Chondrocyte (in vitro differentiated cells): ENCODE measurements at regions not wholly inside any gene's neighbourhood (a gene's known extent, or its start where the extent isn't known, plus 50 kb on each side); places are given as distances from the start of the nearest gene placed in this dataset.

Experiments
- DNase-seq: peaks from one replicate; pipeline ENCODE4 v3.0.0; 2021; ENCODE audit warnings: mixed read lengths, low spot score
- H3K27ac Mint-ChIP-seq: one replicate; pipeline ENCODE4 v1.8.0; 2021; ENCODE audit warnings: mild to moderate bottlenecking, moderate library complexity, mixed read lengths; ENCODE audit not compliant: unreplicated experiment
- H3K27me3 Mint-ChIP-seq: 2 replicates; pipeline ENCODE4 v1.8.0; 2021; ENCODE audit warnings: low read depth, mixed read lengths
- H3K36me3 Mint-ChIP-seq: 2 replicates; pipeline ENCODE4 v1.8.0; 2021; ENCODE audit warnings: low read depth, mixed read lengths
- H3K4me1 Mint-ChIP-seq: 2 replicates; pipeline ENCODE4 v1.8.0; 2021; ENCODE audit warnings: low read depth, mild to moderate bottlenecking, mixed read lengths
- H3K4me3 Mint-ChIP-seq: one replicate; pipeline ENCODE4 v1.8.0; 2021; ENCODE audit warnings: mild to moderate bottlenecking, moderate library complexity, mixed read lengths; ENCODE audit not compliant: unreplicated experiment
- H3K9me3 Mint-ChIP-seq: 2 replicates; pipeline ENCODE4 v1.8.0; 2021; ENCODE audit warnings: low read depth, mixed read lengths
- TF ChIP-seq, protein P1 (sequence below): fragments of 200-600 bp; sonication (generic); IDR thresholded peaks from 2 replicates; pipeline ENCODE4 v1.5.0; 2021; ENCODE audit warnings: antibody characterized with exemption, mild to moderate bottlenecking, moderate library complexity

DNA sequence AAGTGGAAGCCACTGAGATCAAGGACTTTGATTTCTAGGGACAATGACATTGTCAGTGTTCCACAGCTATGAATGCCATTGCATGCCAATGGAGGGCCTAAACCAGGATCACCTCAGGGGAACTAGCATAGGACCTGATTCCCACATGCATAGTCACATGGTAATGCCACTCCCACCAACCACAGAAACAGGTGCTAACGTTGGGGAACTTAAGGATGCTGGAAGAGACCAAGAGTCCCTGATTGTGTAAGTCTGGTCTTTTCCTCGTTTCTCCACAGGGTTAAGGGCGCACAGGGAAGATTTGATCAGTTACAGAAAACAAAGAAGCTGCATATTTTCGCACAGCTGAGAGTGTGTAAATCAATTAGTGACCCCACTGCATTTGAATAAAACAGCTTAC is 59.4 kb upstream of the CD44 start:
- Mint-ChIP-seq H3K4me1 (peaks cover 57% of the 10 kb centered on the region), H3K27ac (no peak overlapping the region), H3K36me3 (no peaks in the 10 kb centered on the region), H3K27me3 (no peaks in the 10 kb centered on the region), H3K4me3 (no peak overlapping the region), H3K9me3 (peaks cover 5% of the 10 kb centered on the region)
- DNase-seq = no peak
- TF ChIP-seq, protein P1, sequence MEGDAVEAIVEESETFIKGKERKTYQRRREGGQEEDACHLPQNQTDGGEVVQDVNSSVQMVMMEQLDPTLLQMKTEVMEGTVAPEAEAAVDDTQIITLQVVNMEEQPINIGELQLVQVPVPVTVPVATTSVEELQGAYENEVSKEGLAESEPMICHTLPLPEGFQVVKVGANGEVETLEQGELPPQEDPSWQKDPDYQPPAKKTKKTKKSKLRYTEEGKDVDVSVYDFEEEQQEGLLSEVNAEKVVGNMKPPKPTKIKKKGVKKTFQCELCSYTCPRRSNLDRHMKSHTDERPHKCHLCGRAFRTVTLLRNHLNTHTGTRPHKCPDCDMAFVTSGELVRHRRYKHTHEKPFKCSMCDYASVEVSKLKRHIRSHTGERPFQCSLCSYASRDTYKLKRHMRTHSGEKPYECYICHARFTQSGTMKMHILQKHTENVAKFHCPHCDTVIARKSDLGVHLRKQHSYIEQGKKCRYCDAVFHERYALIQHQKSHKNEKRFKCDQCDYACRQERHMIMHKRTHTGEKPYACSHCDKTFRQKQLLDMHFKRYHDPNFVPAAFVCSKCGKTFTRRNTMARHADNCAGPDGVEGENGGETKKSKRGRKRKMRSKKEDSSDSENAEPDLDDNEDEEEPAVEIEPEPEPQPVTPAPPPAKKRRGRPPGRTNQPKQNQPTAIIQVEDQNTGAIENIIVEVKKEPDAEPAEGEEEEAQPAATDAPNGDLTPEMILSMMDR = no peak

DNA sequence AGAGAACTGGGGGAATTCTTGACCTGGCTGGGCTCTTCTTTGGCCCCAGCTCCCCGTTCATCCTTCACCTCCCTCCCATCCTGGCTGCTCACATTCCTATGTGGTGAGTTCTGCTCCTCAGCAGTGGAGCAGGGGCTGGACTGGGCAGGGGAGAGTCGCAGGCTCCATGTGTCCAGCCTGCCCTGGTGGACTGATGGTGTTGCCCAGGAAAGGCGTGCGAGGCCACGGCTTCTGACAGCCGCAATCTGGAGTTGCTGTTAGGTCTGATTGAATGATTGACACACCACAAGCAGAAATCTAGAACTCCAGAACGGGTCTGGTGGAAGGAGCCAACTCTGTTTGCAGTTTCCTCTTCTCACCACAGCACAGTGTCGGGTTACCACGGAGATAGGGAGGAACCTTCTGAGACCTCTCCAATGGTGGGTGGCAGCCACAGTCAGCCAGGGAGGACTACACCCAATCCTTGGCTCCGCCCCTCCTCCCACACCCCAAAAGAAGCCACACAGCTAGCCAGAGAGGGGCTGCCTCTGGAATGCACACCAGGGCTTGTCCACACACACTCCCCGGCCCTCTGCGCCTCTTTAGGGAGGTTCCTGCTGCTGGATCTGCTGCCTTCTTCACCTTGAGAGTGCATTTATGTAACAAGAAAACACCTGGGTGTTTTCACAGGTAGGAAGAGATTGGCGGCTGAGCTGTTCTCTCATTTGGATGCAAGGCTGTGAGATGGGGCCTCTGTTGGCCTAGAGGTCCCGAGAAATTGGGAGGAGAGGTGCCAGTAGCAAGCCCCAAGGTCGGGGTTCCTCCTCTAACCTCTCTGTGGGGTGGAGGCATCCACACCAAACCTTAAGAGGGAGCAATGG is 56.4 kb upstream of the CD44 start:
- Mint-ChIP-seq H3K27ac (peak overlapping the region; percentile 99), H3K4me1 (peaks cover 77% of the 10 kb centered on the region), H3K36me3 (no peaks in the 10 kb centered on the region), H3K9me3 (peaks cover 5% of the 10 kb centered on the region), H3K4me3 (peak overlapping the region; percentile 25), H3K27me3 (no peaks in the 10 kb centered on the region)
- TF ChIP-seq, protein P1 = peak; percentile 40
- peak; percentile 92 for DNase-seq

DNA sequence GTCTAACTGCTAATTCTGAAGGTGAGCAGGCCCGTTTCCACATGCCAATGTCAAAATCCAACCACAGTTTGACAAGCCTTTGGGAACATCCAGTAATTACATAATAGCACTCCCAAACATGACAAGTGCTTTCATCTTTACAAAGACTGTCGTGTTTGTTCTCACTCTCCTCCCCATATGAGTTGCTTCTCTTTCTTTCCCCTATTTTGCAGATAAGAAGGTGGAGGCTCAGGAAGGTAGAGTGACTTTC is 55.9 kb upstream of the CD44 start:
- Mint-ChIP-seq H3K9me3 (peaks cover 5% of the 10 kb centered on the region), H3K27ac (peak overlapping the region; percentile 99), H3K27me3 (no peaks in the 10 kb centered on the region), H3K4me1 (peaks cover 78% of the 10 kb centered on the region), H3K4me3 (no peak overlapping the region), H3K36me3 (no peaks in the 10 kb centered on the region)
- no peak for DNase-seq
- TF ChIP-seq, protein P1 = no peak

DNA sequence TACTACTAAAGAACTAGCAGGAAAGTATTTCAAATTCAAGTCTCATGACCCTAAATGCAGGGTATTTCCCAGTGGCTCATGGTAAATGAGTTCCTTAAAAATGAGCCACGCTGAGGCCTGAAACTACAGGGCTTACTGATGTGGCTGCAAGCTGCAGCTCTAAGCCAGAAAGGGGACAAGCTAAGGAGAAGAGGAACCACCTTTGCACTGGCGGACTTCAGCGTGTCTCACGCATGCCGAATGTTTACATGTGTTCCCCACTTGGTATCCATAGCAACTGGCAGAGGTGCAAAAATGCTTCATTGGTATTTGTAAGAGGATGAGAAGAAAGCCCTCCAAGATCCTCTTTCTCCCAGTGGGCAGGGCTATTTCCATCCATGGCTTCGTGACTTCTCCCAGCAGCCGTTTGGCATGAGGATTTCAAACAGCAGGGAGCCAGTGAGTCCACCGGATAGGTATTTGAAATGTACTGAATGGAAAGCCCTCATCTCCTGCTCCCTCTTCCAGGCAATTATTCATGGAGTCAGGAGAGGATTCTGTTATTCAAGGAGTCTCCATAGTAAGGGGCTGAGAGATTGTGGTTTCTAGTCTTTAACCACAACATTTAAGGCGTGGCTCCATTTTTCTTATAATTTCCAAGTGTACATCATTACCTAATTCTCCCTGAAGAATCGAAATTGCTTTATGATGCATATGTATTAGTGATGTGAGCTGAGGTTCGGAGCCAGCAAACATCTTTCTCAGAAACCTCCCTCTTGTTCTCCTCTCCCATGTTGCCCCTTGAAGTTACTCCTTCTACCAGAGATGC is 55.3 kb upstream of the CD44 start:
- peak overlapping the region; percentile 99 for H3K27ac Mint-ChIP-seq

DNA sequence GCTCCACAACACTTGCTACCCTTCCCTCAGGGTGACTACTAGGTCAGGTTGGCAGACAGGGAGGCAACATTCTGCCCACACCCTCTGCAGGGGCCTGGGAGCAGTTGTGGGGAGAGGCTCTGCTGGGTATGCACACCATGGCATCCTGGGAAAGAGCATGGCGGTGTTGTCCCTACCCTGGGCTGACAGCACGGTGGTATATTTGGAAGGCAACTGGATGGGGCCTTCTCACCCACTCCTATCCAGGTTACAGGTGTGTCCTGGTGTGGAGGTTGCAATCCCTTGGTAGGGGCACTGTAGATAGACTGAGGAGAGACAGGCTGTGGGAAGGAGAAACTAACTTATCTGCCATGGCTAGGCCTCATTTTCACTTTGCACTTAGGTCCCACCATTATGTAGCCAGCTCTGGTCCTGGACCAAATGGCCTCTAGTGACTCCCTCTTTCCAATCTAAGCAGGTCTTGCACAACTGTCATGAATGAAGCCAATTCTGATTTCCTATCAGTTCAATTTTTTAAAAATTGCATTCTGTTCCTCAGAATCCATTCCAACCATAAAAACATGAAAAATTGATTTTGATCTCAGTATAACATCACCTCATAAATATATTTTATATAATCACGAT is 54.0 kb upstream of the CD44 start:
- H3K27ac Mint-ChIP-seq = peak overlapping the region; percentile 69
- DNase-seq = no peak
- no peaks in the 10 kb centered on the region for H3K36me3 Mint-ChIP-seq
- TF ChIP-seq, protein P1 = no peak
- no peaks in the 10 kb centered on the region for H3K27me3 Mint-ChIP-seq
- H3K4me3 Mint-ChIP-seq = no peak overlapping the region
- peaks cover 77% of the 10 kb centered on the region for H3K4me1 Mint-ChIP-seq
- peaks cover 2% of the 10 kb centered on the region for H3K9me3 Mint-ChIP-seq

More for the DNA sequence above, 55.3 kb upstream of the CD44 start:
- H3K4me3 Mint-ChIP-seq = no peak overlapping the region
- TF ChIP-seq, protein P1 = no peak
- no peaks in the 10 kb centered on the region for H3K27me3 Mint-ChIP-seq
- no peaks in the 10 kb centered on the region for H3K36me3 Mint-ChIP-seq
- H3K4me1 Mint-ChIP-seq = peaks cover 84% of the 10 kb centered on the region
- peaks cover 5% of the 10 kb centered on the region for H3K9me3 Mint-ChIP-seq
- DNase-seq = no peak
